Hepatocyte (in vitro differentiated cells): ENCODE measurements at regions not wholly inside any gene's neighbourhood (a gene's known extent, or its start where the extent isn't known, plus 50 kb on each side); places are given as distances from the start of the nearest gene placed in this dataset.

Source experiments
- DNase-seq: peaks from one replicate; pipeline ENCODE4 v3.0.0-alpha.2; 2016; ENCODE audit warnings: low spot score
- H2AFZ ChIP-seq: fragments of 200-600 bp; sonication (generic); 2 replicates; pipeline ENCODE4 v1.6.0; 2016; ENCODE audit warnings: antibody characterized with exemption, mild to moderate bottlenecking
- H3K27ac ChIP-seq: fragments of 200-600 bp; sonication (generic); 2 replicates; pipeline ENCODE4 v1.5.1; 2016; ENCODE audit warnings: mild to moderate bottlenecking
- H3K27me3 ChIP-seq: fragments of 200-600 bp; sonication (generic); 2 replicates; pipeline ENCODE4 v1.6.1; 2016
- H3K36me3 ChIP-seq: fragments of 200-600 bp; sonication (generic); replicated peaks from 2 replicates; pipeline ENCODE4 v1.5.1; 2016; ENCODE audit warnings: low read depth; ENCODE audit not compliant: insufficient read depth
- H3K4me1 ChIP-seq: fragments of 200-600 bp; sonication (generic); 2 replicates; pipeline ENCODE4 v1.5.1; 2016; ENCODE audit warnings: mild to moderate bottlenecking, moderate library complexity; ENCODE audit not compliant: insufficient read depth
- H3K4me2 ChIP-seq: fragments of 200-600 bp; sonication (generic); 2 replicates; pipeline ENCODE4 v1.6.0; 2016
- H3K4me3 ChIP-seq: fragments of 200-600 bp; sonication (generic); 2 replicates; pipeline ENCODE4 v1.5.1; 2016; ENCODE audit warnings: mild to moderate bottlenecking
- H3K79me2 ChIP-seq: fragments of 200-600 bp; sonication (generic); 2 replicates; pipeline ENCODE4 v1.6.0; 2017; ENCODE audit warnings: mild to moderate bottlenecking
- H3K9me2 ChIP-seq: fragments of 200-600 bp; sonication (generic); replicated peaks from 2 replicates; pipeline ENCODE4 v1.6.0; 2017; ENCODE audit warnings: mild to moderate bottlenecking; ENCODE audit not compliant: insufficient read depth
- H3K9me3 ChIP-seq: fragments of 200-600 bp; sonication (generic); 2 replicates; pipeline ENCODE4 v1.5.1; 2016; ENCODE audit warnings: low read depth, mild to moderate bottlenecking
- H4K20me1 ChIP-seq: fragments of 200-600 bp; sonication (generic); 2 replicates; pipeline ENCODE4 v1.6.0; 2016; ENCODE audit warnings: mild to moderate bottlenecking; ENCODE audit not compliant: insufficient read depth, poor library complexity, severe bottlenecking
- CTCF ChIP-seq: fragments of 200-600 bp; sonication (generic); IDR thresholded peaks from 2 replicates; pipeline ENCODE4 v1.5.1; 2016; ENCODE audit warnings: antibody characterized with exemption, mild to moderate bottlenecking; ENCODE audit not compliant: poor library complexity
- EZH2 ChIP-seq: fragments of 200-600 bp; sonication (generic); IDR thresholded peaks from 2 replicates; pipeline ENCODE4 v1.6.1; 2016; ENCODE audit warnings: antibody characterized with exemption, mild to moderate bottlenecking, borderline replicate concordance
- EZH2phosphoT487 ChIP-seq: fragments of 200-600 bp; sonication (generic); IDR thresholded peaks from one replicate; pipeline ENCODE4 v1.6.1; 2018; ENCODE audit warnings: antibody characterized with exemption, mild to moderate bottlenecking, low read depth, moderate library complexity; ENCODE audit not compliant: unreplicated experiment, severe bottlenecking
- WGBS: methylation state at CpG from one replicate; pipeline ENCODE4 v1.1.6; 2016; ENCODE audit warnings: low lambda C conversion rate; ENCODE audit errors: missing lambda C conversion rate; 5-methylcytosine and 5-hydroxymethylcytosine counted together

DNA sequence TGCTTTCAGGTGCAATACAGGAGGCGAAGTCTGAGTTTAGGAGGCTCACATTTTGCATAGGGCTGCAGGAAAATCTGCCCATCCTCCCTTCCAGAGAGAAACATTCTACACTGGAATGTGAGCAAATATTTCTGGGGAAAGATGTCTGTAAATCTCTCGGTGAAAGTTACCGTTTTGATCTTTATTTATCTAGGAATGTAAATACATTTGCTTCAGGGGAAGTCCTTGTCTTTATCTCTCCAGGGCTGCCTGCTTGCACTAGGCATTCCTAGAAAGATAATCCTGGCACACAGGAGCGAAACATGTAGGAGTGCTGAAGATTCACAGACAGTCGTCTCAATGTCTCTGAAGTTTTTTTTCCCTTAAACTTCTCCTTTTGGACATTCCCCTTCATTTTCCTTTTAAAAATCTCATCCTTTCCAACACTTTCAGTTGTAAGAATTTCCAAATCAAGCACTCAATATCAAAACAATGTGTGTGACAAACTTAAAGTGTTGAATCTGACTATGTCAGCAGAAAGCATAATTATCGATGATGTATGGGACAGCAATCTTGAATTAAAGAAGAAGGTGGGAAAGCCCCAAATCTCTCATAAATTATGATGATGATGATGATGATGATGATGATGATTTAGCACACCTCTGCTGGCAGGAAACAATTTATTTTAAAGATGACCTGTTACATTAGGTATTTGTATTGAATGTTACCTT lies 113.4 kb upstream of the RESF1 start:
- peak overlapping the region; percentile 33 for H3K4me2 ChIP-seq
- no peaks in the 10 kb centered on the region for H3K36me3 ChIP-seq
- H2AFZ ChIP-seq: no peak overlapping the region
- peaks cover 14% of the 10 kb centered on the region for H3K9me3 ChIP-seq
- no peaks in the 10 kb centered on the region for H3K4me1 ChIP-seq
- 38% methylated on average over 6 of the region's 6 CpGs for WGBS
- H3K79me2 ChIP-seq: no peaks in the 10 kb centered on the region
- TF ChIP-seq EZH2: no peak
- no peak for TF ChIP-seq EZH2phosphoT487
- TF ChIP-seq CTCF: no peak
- H3K4me3 ChIP-seq: no peak overlapping the region
- DNase-seq: peak; percentile 13
- no peak overlapping the region for H3K27ac ChIP-seq
- no peaks in the 10 kb centered on the region for H3K9me2 ChIP-seq
- no peaks in the 10 kb centered on the region for H4K20me1 ChIP-seq
- no peaks in the 10 kb centered on the region for H3K27me3 ChIP-seq

DNA sequence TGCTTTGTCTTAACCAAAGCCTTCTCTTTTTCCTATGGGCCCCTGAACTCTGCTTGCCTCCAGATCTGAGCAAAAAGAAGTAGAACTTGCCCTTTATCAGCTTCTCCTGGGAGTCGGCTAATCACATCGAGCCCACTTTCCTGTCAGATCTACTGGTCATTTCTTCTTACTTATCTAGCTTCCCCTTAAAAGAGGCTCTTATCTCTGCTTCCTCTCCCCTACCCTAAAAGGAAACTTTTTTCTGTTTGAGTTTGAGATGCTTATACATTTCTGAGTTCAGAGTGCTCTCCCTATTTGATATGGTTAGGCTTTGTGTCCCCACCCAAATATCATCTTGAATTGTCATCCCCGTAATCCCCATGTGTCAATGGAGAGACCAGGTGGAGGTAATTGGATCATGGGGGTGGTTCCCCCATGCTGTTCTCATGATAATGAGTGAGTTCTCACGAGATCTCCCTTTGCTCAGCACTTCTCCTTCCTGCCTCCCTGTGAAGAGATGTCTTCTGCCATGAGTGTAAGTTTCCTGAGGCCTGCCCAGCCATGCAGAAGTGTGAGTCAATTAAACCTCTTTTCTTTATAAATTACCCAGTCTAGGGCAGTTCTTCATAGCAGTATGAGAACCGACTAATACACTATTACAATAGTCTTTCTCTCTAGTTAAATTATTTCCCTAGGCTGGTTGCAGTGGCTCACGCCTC lies 114.7 kb upstream of the AMN1 start:
- 63% methylated on average over 6 of the region's 6 CpGs for WGBS
- no peak for DNase-seq
- TF ChIP-seq EZH2 (no peak), EZH2phosphoT487 (no peak), CTCF (no peak)

DNA sequence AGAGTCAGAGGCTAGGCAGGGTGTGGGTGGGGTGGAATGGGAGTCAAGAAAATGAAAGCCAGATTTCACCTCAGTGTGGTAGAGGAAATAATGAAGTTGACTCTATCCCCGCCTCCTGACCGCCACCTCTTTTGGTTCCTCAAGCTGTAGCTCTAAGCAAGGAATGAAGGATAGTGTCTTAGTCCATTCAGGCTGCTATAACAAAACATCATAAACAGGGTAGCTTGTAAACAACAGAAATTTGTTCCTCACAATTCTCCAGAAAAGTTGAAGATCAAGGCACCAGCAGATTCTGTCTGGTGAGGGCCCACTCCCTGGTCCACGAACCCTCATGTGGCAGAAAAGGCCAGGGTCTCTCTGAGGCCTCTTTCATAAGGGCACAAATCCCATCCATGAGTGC lies 109.1 kb upstream of the AMN1 start:
- WGBS: 96% methylated on average over 3 of the region's 3 CpGs
- Histone ChIP-seq H3K79me2 (no peaks in the 10 kb centered on the region), H3K4me3 (no peak overlapping the region), H3K9me3 (no peaks in the 10 kb centered on the region), H3K9me2 (no peaks in the 10 kb centered on the region), H3K36me3 (no peaks in the 10 kb centered on the region), H2AFZ (no peak overlapping the region), H3K27me3 (no peaks in the 10 kb centered on the region), H4K20me1 (no peaks in the 10 kb centered on the region), H3K4me2 (no peak overlapping the region), H3K27ac (no peak overlapping the region), H3K4me1 (no peaks in the 10 kb centered on the region)
- DNase-seq: no peak
- no peak for TF ChIP-seq EZH2phosphoT487
- no peak for TF ChIP-seq CTCF
- TF ChIP-seq EZH2: no peak

More for the DNA sequence above, 114.7 kb upstream of the AMN1 start:
- Histone ChIP-seq H3K9me3 (peaks cover 7% of the 10 kb centered on the region), H4K20me1 (no peaks in the 10 kb centered on the region), H3K27ac (no peak overlapping the region), H3K4me1 (no peaks in the 10 kb centered on the region), H3K4me3 (no peak overlapping the region), H3K36me3 (no peaks in the 10 kb centered on the region), H3K79me2 (no peaks in the 10 kb centered on the region), H3K27me3 (no peaks in the 10 kb centered on the region), H2AFZ (no peak overlapping the region), H3K4me2 (no peak overlapping the region), H3K9me2 (no peaks in the 10 kb centered on the region)
